ENCODE measurements at regions not wholly inside any gene's neighbourhood (a gene's known extent, or its start where the extent isn't known, plus 50 kb on each side); places are given as distances from the start of the nearest gene placed in this dataset.

GRCh38 chr15:99480016-99480810 lies 85.6 kb upstream of the MEF2A start:
- DNase-seq (ENCODE audit: low read depth in 2 of 2): peak in 1 of 2 donors; percentile 39
- H3K79me2 ChIP-seq (ENCODE audit: control insufficient read depth, insufficient read depth, low read length): no peaks in the 10 kb centered on the region
- no peaks in the 10 kb centered on the region for H3K9me3 ChIP-seq (ENCODE audit: control insufficient read depth, insufficient read depth, low read depth, low read length)
- no peaks in the 10 kb centered on the region for H3K27me3 ChIP-seq (ENCODE audit: control insufficient read depth, insufficient read depth, low read length)
- no peak overlapping the region for H3K4me3 ChIP-seq (replicated peaks in 1 of 4; ENCODE audit: control extremely low read depth in 1 of 4, insufficient read depth in 1 of 4, low read depth in 3 of 4, low read length in 4 of 4)
- no peak overlapping the region for H2AFZ ChIP-seq (ENCODE audit: low read length)
- TF ChIP-seq EZH2 (IDR thresholded peaks at IDR 0.05; ENCODE audit: low read length, missing control alignments) (no peak), CTCF (conservative IDR thresholded peaks at IDR 0.05 in 1 of 2, IDR thresholded peaks at IDR 0.05 in 1 of 2; ENCODE audit: low read depth in 1 of 2, low read length in 2 of 2) (no peak)
- peaks cover 20% of the 10 kb centered on the region for H3K4me1 ChIP-seq (ENCODE audit: control insufficient read depth, extremely low read depth, insufficient read depth, low read length)
- H3K4me2 ChIP-seq (ENCODE audit: extremely low read depth, insufficient read depth, low read length): no peak overlapping the region
- H4K20me1 ChIP-seq (ENCODE audit: control insufficient read depth, extremely low read depth, insufficient read depth, low read length): no peaks in the 10 kb centered on the region
- no peaks in the 10 kb centered on the region for H3K36me3 ChIP-seq (ENCODE audit: control insufficient read depth, insufficient read depth, low read length)
- no peak overlapping the region for H3K27ac ChIP-seq (ENCODE audit: insufficient read depth, low read length)
- H3K9ac ChIP-seq (ENCODE audit: insufficient read depth, low read length): no peak overlapping the region

DNA sequence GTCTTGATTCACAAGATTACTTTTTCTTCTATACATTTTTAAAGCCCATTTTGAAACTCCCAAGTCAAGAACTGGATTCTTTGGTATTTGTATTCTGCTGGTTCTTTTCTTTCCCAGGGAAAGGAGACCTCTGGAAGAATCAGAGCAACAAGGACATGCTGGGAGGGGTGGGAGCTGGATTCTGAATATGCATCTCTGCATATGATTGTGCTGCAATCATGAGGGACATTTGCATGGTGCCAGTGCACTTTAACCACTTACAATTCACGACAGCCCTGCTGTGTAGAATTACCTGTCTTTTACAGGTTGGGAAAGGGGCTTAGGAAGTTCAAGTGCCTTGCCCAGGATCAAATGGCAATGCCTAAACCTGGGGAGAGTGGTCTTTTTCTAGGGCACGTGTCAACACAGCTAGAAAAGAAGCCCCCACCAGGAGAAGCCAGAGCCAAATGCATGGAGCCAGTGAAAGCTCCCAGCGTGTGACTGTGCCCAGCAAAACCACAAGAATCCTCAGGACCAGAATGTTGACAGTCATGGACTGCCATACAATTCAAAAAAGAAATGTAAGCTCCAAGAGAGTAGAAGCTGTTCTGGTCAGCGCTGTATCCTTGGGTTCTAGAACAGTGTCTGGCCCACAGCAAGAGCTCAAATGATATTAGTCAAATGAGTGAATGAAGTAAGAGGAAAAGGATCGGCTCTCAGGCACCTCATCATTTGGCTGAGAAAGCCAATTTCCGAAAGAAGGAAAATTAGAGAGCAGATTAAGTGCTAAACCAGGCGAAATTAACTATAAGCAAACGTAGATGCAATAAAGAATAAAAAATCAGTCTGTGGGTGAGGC lies 84.5 kb upstream of the MEF2A start:
- no peaks in the 10 kb centered on the region for H3K36me3 ChIP-seq (ENCODE audit: control insufficient read depth, insufficient read depth, low read length)
- no peak overlapping the region for H2AFZ ChIP-seq (ENCODE audit: low read length)
- H4K20me1 ChIP-seq (ENCODE audit: control insufficient read depth, extremely low read depth, insufficient read depth, low read length): no peaks in the 10 kb centered on the region
- no peak overlapping the region for H3K27ac ChIP-seq (ENCODE audit: insufficient read depth, low read length)
- no peak overlapping the region for H3K4me2 ChIP-seq (ENCODE audit: extremely low read depth, insufficient read depth, low read length)
- no peaks in the 10 kb centered on the region for H3K27me3 ChIP-seq (ENCODE audit: control insufficient read depth, insufficient read depth, low read length)
- no peak overlapping the region for H3K4me3 ChIP-seq (replicated peaks in 1 of 4; ENCODE audit: control extremely low read depth in 1 of 4, insufficient read depth in 1 of 4, low read depth in 3 of 4, low read length in 4 of 4)
- no peaks in the 10 kb centered on the region for H3K9me3 ChIP-seq (ENCODE audit: control insufficient read depth, insufficient read depth, low read depth, low read length)
- H3K9ac ChIP-seq (ENCODE audit: insufficient read depth, low read length): no peak overlapping the region
- no peak for DNase-seq (ENCODE audit: low read depth in 2 of 2)
- H3K4me1 ChIP-seq (ENCODE audit: control insufficient read depth, extremely low read depth, insufficient read depth, low read length): peaks cover 17% of the 10 kb centered on the region
- no peaks in the 10 kb centered on the region for H3K79me2 ChIP-seq (ENCODE audit: control insufficient read depth, insufficient read depth, low read length)
- TF ChIP-seq CTCF (conservative IDR thresholded peaks at IDR 0.05 in 1 of 2, IDR thresholded peaks at IDR 0.05 in 1 of 2; ENCODE audit: low read depth in 1 of 2, low read length in 2 of 2) (no peak), EZH2 (IDR thresholded peaks at IDR 0.05; ENCODE audit: low read length, missing control alignments) (no peak)

GRCh38 chr15:99481951-99482230 lies 83.9 kb upstream of the MEF2A start:
- no peak overlapping the region for H3K4me3 ChIP-seq (replicated peaks in 1 of 4; ENCODE audit: control extremely low read depth in 1 of 4, insufficient read depth in 1 of 4, low read depth in 3 of 4, low read length in 4 of 4)
- H3K9ac ChIP-seq (ENCODE audit: insufficient read depth, low read length): no peak overlapping the region
- no peaks in the 10 kb centered on the region for H4K20me1 ChIP-seq (ENCODE audit: control insufficient read depth, extremely low read depth, insufficient read depth, low read length)
- no peaks in the 10 kb centered on the region for H3K9me3 ChIP-seq (ENCODE audit: control insufficient read depth, insufficient read depth, low read depth, low read length)
- no peak for TF ChIP-seq CTCF (conservative IDR thresholded peaks at IDR 0.05 in 1 of 2, IDR thresholded peaks at IDR 0.05 in 1 of 2; ENCODE audit: low read depth in 1 of 2, low read length in 2 of 2)
- TF ChIP-seq EZH2 (IDR thresholded peaks at IDR 0.05; ENCODE audit: low read length, missing control alignments): no peak
- no peaks in the 10 kb centered on the region for H3K27me3 ChIP-seq (ENCODE audit: control insufficient read depth, insufficient read depth, low read length)
- DNase-seq (ENCODE audit: low read depth in 2 of 2): no peak
- no peaks in the 10 kb centered on the region for H3K79me2 ChIP-seq (ENCODE audit: control insufficient read depth, insufficient read depth, low read length)
- H3K36me3 ChIP-seq (ENCODE audit: control insufficient read depth, insufficient read depth, low read length): no peaks in the 10 kb centered on the region
- no peak overlapping the region for H3K27ac ChIP-seq (ENCODE audit: insufficient read depth, low read length)
- H3K4me1 ChIP-seq (ENCODE audit: control insufficient read depth, extremely low read depth, insufficient read depth, low read length): peaks cover 17% of the 10 kb centered on the region
- no peak overlapping the region for H2AFZ ChIP-seq (ENCODE audit: low read length)
- no peak overlapping the region for H3K4me2 ChIP-seq (ENCODE audit: extremely low read depth, insufficient read depth, low read length)

Measured in fibroblast of lung (primary cell).